Esophagus muscularis mucosa (tissue), 4 donors: ENCODE measurements at regions not wholly inside any gene's neighbourhood (a gene's known extent, or its start where the extent isn't known, plus 50 kb on each side); places are given as distances from the start of the nearest gene placed in this dataset.

Experiments used
- DNase-seq: peaks from one replicate; pipeline ENCODE4 v3.0.0-alpha.2; 2017; ENCODE audit errors: extremely low spot score
- H3K27ac ChIP-seq, 4 donors: fragments of 200-600 bp; sonication (generic); replicated peaks in 1 of 4; 1 replicate in 3 of 4; 2 replicates in 1 of 4; pipeline ENCODE4 v1.5.1; 2016 to 2019; ENCODE audit warnings: mild to moderate bottlenecking in 1 of 4
- H3K27me3 ChIP-seq, 4 donors: fragments of 200-600 bp; sonication (generic); one replicate each; pipeline versions ENCODE4 v1.5.1 to v1.6.0; 2016 to 2019
- H3K36me3 ChIP-seq, 4 donors: fragments of 200-600 bp; sonication (generic); one replicate each; pipeline ENCODE4 v1.5.1; 2016 to 2019
- H3K4me1 ChIP-seq, 4 donors: fragments of 200-600 bp; sonication (generic); one replicate each; pipeline ENCODE4 v1.5.1; 2016 to 2019
- H3K4me3 ChIP-seq, 4 donors: fragments of 200-600 bp; sonication (generic); 1 replicate in 2 of 4; 2 replicates in 2 of 4; pipeline ENCODE4 v1.5.1; 2016 to 2019; ENCODE audit warnings: mild to moderate bottlenecking in 4 of 4, moderate library complexity in 1 of 4
- H3K9me3 ChIP-seq, 4 donors: fragments of 200-600 bp; sonication (generic); 1 replicate in 3 of 4; 2 replicates in 1 of 4; pipeline ENCODE4 v1.5.1; 2016 to 2019
- CTCF ChIP-seq, 3 experiments: fragments of 200-600 bp in 2 of 3; fragments of 450-650 bp in 1 of 3; sonication (generic) in 2 of 3; IDR thresholded peaks; one replicate each; pipeline ENCODE4 v1.5.1; 2017 to 2019; ENCODE audit warnings: antibody characterized with exemption in 3 of 3, mild to moderate bottlenecking in 2 of 3, moderate library complexity in 1 of 3
- EP300 ChIP-seq: sonication (generic); formaldehyde crosslinking; IDR thresholded peaks from one replicate; pipeline ENCODE4 v1.6.1; 2017; ENCODE audit warnings: antibody characterized with exemption
- POLR2A ChIP-seq: fragments of 450-650 bp; IDR thresholded peaks from one replicate; pipeline ENCODE4 v1.6.1; 2017; ENCODE audit warnings: antibody characterized with exemption, moderate library complexity, mild to moderate bottlenecking, low read depth
- POLR2AphosphoS5 ChIP-seq, 2 donors: sonication (generic); formaldehyde crosslinking; IDR thresholded peaks; one replicate each; pipeline ENCODE4 v1.6.1; 2017; ENCODE audit warnings: antibody characterized with exemption in 2 of 2
- WGBS: methylation state at CpG from one replicate; pipeline ENCODE4 v1.1.5; 2018; 5-methylcytosine and 5-hydroxymethylcytosine counted together
- intact Hi-C: fragments of 100-400 bp; cut with DNase I; formaldehyde crosslinking; loops from one replicate; pipeline ENCODE4 v1.15.1; 2023

GRCh38 chr20:19828232-19828631, 70.2 kb downstream of the RIN2 start:
- Histone ChIP-seq H3K27ac (no peak overlapping the region), H3K9me3 (no peaks in the 10 kb centered on the region), H3K36me3 (peaks cover 0 to 4% (median 2%) of the 10 kb centered on the region in 4 donors), H3K4me3 (no peak overlapping the region), H3K4me1 (peaks cover 3 to 16% (median 6%) of the 10 kb centered on the region in 4 donors), H3K27me3 (no peaks in the 10 kb centered on the region)
- 71% methylated on average over 4 of the region's 4 CpGs for WGBS
- intact Hi-C loops = no loop called here
- TF ChIP-seq EP300 (no peak), POLR2A (no peak), POLR2AphosphoS5 (IDR thresholded peaks at IDR 0.05) (no peak), CTCF (IDR thresholded peaks at IDR 0.05) (no peak)
- no peak for DNase-seq

- Histone ChIP-seq H3K4me1 (peaks cover 14 to 26% (median 21%) of the 10 kb centered on the region in 4 donors), H3K9me3 (no peaks in the 10 kb centered on the region), H3K27me3 (no peaks in the 10 kb centered on the region), H3K4me3 (no peak overlapping the region), H3K27ac (no peak overlapping the region), H3K36me3 (peaks cover 0 to 3% (median 0%) of the 10 kb centered on the region in 4 donors)
- WGBS = no CpG with 5 or more reads among the region's 2 CpGs
- TF ChIP-seq POLR2A (no peak), POLR2AphosphoS5 (IDR thresholded peaks at IDR 0.05) (no peak), CTCF (IDR thresholded peaks at IDR 0.05) (no peak), EP300 (no peak)
- intact Hi-C loops = no loop called here
- DNase-seq = no peak
These were observed 72.2 kb downstream of the RIN2 start for GRCh38 chr20:19830211-19830785.

GRCh38 chr20:19832875-19833274, 74.8 kb downstream of the RIN2 start:
- intact Hi-C loops = no loop called here
- Histone ChIP-seq H3K4me3 (no peak overlapping the region), H3K27ac (no peak overlapping the region), H3K4me1 (peaks cover 19 to 35% (median 32%) of the 10 kb centered on the region in 4 donors), H3K27me3 (no peaks in the 10 kb centered on the region), H3K36me3 (peaks cover 0 to 3% (median 0%) of the 10 kb centered on the region in 4 donors), H3K9me3 (no peaks in the 10 kb centered on the region)
- 85% methylated on average over 5 of the region's 5 CpGs for WGBS
- no peak for DNase-seq
- TF ChIP-seq EP300 (no peak), CTCF (IDR thresholded peaks at IDR 0.05) (no peak), POLR2A (no peak), POLR2AphosphoS5 (IDR thresholded peaks at IDR 0.05) (no peak)

GRCh38 chr20:19833395-19833794, 75.3 kb downstream of the RIN2 start:
- TF ChIP-seq EP300 = no peak
- TF ChIP-seq POLR2A = no peak
- no peak for TF ChIP-seq POLR2AphosphoS5 (IDR thresholded peaks at IDR 0.05)
- no peak for TF ChIP-seq CTCF (IDR thresholded peaks at IDR 0.05)
- DNase-seq = no peak
- WGBS = 76% methylated on average over 6 of the region's 6 CpGs
- Histone ChIP-seq H3K4me3 (no peak overlapping the region), H3K27ac (no peak overlapping the region), H3K36me3 (peaks cover 0 to 3% (median 0%) of the 10 kb centered on the region in 4 donors), H3K4me1 (peaks cover 14 to 35% (median 32%) of the 10 kb centered on the region in 4 donors), H3K27me3 (no peaks in the 10 kb centered on the region), H3K9me3 (no peaks in the 10 kb centered on the region)
- intact Hi-C loops = no loop called here

- Histone ChIP-seq H3K4me1 (peaks cover 14 to 35% (median 32%) of the 10 kb centered on the region in 4 donors), H3K9me3 (no peaks in the 10 kb centered on the region), H3K27me3 (no peaks in the 10 kb centered on the region), H3K27ac (no peak overlapping the region), H3K36me3 (peaks cover 0 to 3% (median 0%) of the 10 kb centered on the region in 4 donors), H3K4me3 (no peak overlapping the region)
- 91% methylated on average over 4 of the region's 4 CpGs for WGBS
- intact Hi-C loops = no loop called here
- TF ChIP-seq CTCF (IDR thresholded peaks at IDR 0.05) = no peak
- no peak for TF ChIP-seq EP300
- no peak for TF ChIP-seq POLR2AphosphoS5 (IDR thresholded peaks at IDR 0.05)
- TF ChIP-seq POLR2A = no peak
- no peak for DNase-seq
These were observed 76.2 kb downstream of the RIN2 start for GRCh38 chr20:19834287-19834686.
